ENCODE measurements at regions not wholly inside any gene's neighbourhood (a gene's known extent, or its start where the extent isn't known, plus 50 kb on each side); places are given as distances from the start of the nearest gene placed in this dataset.

- no peaks in the 10 kb centered on the region for H3K9me2 ChIP-seq (replicated peaks; ENCODE audit: insufficient read depth, low read length)
- H3K4me1 ChIP-seq (ENCODE audit: low read length): no peaks in the 10 kb centered on the region
- no peak overlapping the region for H3K4me2 ChIP-seq (ENCODE audit: low read depth, low read length)
- H3K36me3 ChIP-seq (replicated peaks; ENCODE audit: insufficient read depth, low read length): no peaks in the 10 kb centered on the region
- H4K20me1 ChIP-seq (ENCODE audit: insufficient read depth, low read length): no peaks in the 10 kb centered on the region
- no peaks in the 10 kb centered on the region for H3F3A ChIP-seq (ENCODE audit: insufficient read depth, low read length)
- no peak overlapping the region for H3K4me3 ChIP-seq (ENCODE audit: low read length)
- no peak overlapping the region for H3K9ac ChIP-seq (ENCODE audit: low read length)
- H2AFZ ChIP-seq (ENCODE audit: low read length): no peak overlapping the region
- H3K27ac ChIP-seq (ENCODE audit: low read length): no peak overlapping the region
- DNase-seq: no peak
- no peaks in the 10 kb centered on the region for H3K79me2 ChIP-seq (ENCODE audit: low read length)
- H3K27me3 ChIP-seq (replicated peaks; ENCODE audit: insufficient read depth, low read length): no peaks in the 10 kb centered on the region
- TF ChIP-seq CTCF (IDR thresholded peaks at IDR 0.05; ENCODE audit: low read length) (no peak), EZH2phosphoT487 (IDR thresholded peaks at IDR 0.05; ENCODE audit: low read length) (no peak), EZH2 (optimal IDR thresholded peaks at IDR 0.05; ENCODE audit: low read depth, low read length) (no peak)
- H3K9me3 ChIP-seq (replicated peaks; ENCODE audit: insufficient read depth, low read length): no peaks in the 10 kb centered on the region
Measured at GRCh38 chr7:13016592-13017332, 329.3 kb downstream of the ARL4A start.

DNA sequence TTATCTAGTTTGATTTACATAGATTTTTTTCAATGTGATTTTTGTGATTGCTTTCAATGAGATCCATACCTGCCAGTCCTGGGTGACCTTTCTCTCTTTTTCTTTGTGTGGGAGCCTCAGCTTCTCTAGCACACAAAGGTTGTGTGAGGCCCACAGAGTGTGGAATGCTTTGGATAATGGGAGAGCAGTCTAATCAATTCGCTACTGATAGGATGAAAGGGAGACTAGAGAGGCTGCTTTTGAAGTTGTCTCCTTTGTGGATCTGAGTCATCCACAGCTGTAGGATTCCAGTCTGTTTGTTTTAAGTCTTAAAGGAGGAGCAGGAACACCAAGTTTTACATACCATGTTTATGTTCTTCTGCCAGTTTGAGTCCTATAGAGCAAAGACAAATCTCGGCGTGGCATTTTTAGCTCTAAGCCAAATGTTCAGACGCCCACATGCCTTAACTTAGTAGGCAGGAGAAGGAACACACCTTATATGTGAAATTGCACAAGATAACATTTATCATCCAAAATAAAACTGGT lies 330.0 kb downstream of the ARL4A start:
- Histone ChIP-seq H3K9ac (ENCODE audit: low read length) (no peak overlapping the region), H4K20me1 (ENCODE audit: insufficient read depth, low read length) (no peaks in the 10 kb centered on the region), H3K79me2 (ENCODE audit: low read length) (no peaks in the 10 kb centered on the region), H3K4me1 (ENCODE audit: low read length) (no peaks in the 10 kb centered on the region), H3K4me3 (ENCODE audit: low read length) (no peak overlapping the region), H3K9me3 (replicated peaks; ENCODE audit: insufficient read depth, low read length) (no peaks in the 10 kb centered on the region), H3K27me3 (replicated peaks; ENCODE audit: insufficient read depth, low read length) (no peaks in the 10 kb centered on the region), H3F3A (ENCODE audit: insufficient read depth, low read length) (no peaks in the 10 kb centered on the region), H3K4me2 (ENCODE audit: low read depth, low read length) (no peak overlapping the region), H3K9me2 (replicated peaks; ENCODE audit: insufficient read depth, low read length) (no peaks in the 10 kb centered on the region), H2AFZ (ENCODE audit: low read length) (no peak overlapping the region), H3K27ac (ENCODE audit: low read length) (no peak overlapping the region), H3K36me3 (replicated peaks; ENCODE audit: insufficient read depth, low read length) (no peaks in the 10 kb centered on the region)
- TF ChIP-seq CTCF (IDR thresholded peaks at IDR 0.05; ENCODE audit: low read length): no peak
- TF ChIP-seq EZH2phosphoT487 (IDR thresholded peaks at IDR 0.05; ENCODE audit: low read length): no peak
- TF ChIP-seq EZH2 (optimal IDR thresholded peaks at IDR 0.05; ENCODE audit: low read depth, low read length): no peak
- no peak for DNase-seq

GRCh38 chr7:13017881-13018280 lies 330.4 kb downstream of the ARL4A start:
- no peak overlapping the region for H2AFZ ChIP-seq (ENCODE audit: low read length)
- no peaks in the 10 kb centered on the region for H3K9me3 ChIP-seq (replicated peaks; ENCODE audit: insufficient read depth, low read length)
- no peak for DNase-seq
- no peaks in the 10 kb centered on the region for H3K36me3 ChIP-seq (replicated peaks; ENCODE audit: insufficient read depth, low read length)
- no peaks in the 10 kb centered on the region for H3K9me2 ChIP-seq (replicated peaks; ENCODE audit: insufficient read depth, low read length)
- H3K4me2 ChIP-seq (ENCODE audit: low read depth, low read length): no peak overlapping the region
- no peak overlapping the region for H3K9ac ChIP-seq (ENCODE audit: low read length)
- no peak overlapping the region for H3K4me3 ChIP-seq (ENCODE audit: low read length)
- no peaks in the 10 kb centered on the region for H3K4me1 ChIP-seq (ENCODE audit: low read length)
- H3K27me3 ChIP-seq (replicated peaks; ENCODE audit: insufficient read depth, low read length): no peaks in the 10 kb centered on the region
- no peak overlapping the region for H3K27ac ChIP-seq (ENCODE audit: low read length)
- no peak for TF ChIP-seq EZH2phosphoT487 (IDR thresholded peaks at IDR 0.05; ENCODE audit: low read length)
- TF ChIP-seq EZH2 (optimal IDR thresholded peaks at IDR 0.05; ENCODE audit: low read depth, low read length): no peak
- no peak for TF ChIP-seq CTCF (IDR thresholded peaks at IDR 0.05; ENCODE audit: low read length)
- no peaks in the 10 kb centered on the region for H3F3A ChIP-seq (ENCODE audit: insufficient read depth, low read length)
- no peaks in the 10 kb centered on the region for H4K20me1 ChIP-seq (ENCODE audit: insufficient read depth, low read length)
- no peaks in the 10 kb centered on the region for H3K79me2 ChIP-seq (ENCODE audit: low read length)
